ENCODE measurements at regions not wholly inside any gene's neighbourhood (a gene's known extent, or its start where the extent isn't known, plus 50 kb on each side); places are given as distances from the start of the nearest gene placed in this dataset.

DNA sequence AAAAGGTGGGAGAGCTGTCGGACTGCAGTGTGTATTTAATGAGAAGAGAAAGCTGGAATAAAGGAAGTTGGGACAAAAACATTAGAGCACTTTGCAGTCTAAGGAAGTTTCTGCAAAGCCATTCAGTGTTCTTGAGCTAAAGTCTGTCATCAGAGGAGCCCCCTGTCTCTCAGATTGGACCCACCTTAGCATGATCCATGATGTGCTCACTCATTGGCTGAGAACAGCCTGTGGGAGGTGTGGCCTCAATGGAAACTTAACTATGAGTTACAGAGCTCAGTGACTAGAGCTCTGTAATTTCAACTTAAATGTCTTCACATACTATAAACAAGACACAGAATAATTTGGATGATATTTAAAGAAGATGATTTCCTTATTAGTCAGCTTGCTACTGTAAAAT, 437.0 kb downstream of the BTBD3 start:
- BruUV-seq (replicated peaks): no TSS peak
- H3K4me1 ChIP-seq (ENCODE audit: control insufficient read depth, extremely low read depth, insufficient read depth, low read length): no peaks in the 10 kb centered on the region
- H3K27ac ChIP-seq (ENCODE audit: insufficient read depth, low read depth, low read length): no peak overlapping the region
- H2AFZ ChIP-seq (ENCODE audit: low read depth, low read length): no peak overlapping the region
- no peaks in the 10 kb centered on the region for H3K27me3 ChIP-seq (ENCODE audit: control insufficient read depth in 2 of 2, insufficient read depth in 2 of 2, low read length in 2 of 2)
- TF ChIP-seq MYC (IDR thresholded peaks at IDR 0.05; ENCODE audit: low read depth, low read length) (no peak), POLR2A (IDR thresholded peaks at IDR 0.05; ENCODE audit: low read depth, low read length) (no peak), JUN (IDR thresholded peaks at IDR 0.05; ENCODE audit: borderline replicate concordance, insufficient read depth, insufficient read length, low read depth) (no peak), GATA2 (IDR thresholded peaks at IDR 0.05; ENCODE audit: insufficient read depth, insufficient read length, low read depth, low read length) (no peak), FOS (IDR thresholded peaks at IDR 0.05; ENCODE audit: borderline replicate concordance, insufficient read depth, low read length) (no peak)
- TF ChIP-seq, protein P1, sequence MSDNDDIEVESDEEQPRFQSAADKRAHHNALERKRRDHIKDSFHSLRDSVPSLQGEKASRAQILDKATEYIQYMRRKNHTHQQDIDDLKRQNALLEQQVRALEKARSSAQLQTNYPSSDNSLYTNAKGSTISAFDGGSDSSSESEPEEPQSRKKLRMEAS (IDR thresholded peaks at IDR 0.05; ENCODE audit: insufficient read depth, insufficient read length): no peak
- TF ChIP-seq, protein P2, sequence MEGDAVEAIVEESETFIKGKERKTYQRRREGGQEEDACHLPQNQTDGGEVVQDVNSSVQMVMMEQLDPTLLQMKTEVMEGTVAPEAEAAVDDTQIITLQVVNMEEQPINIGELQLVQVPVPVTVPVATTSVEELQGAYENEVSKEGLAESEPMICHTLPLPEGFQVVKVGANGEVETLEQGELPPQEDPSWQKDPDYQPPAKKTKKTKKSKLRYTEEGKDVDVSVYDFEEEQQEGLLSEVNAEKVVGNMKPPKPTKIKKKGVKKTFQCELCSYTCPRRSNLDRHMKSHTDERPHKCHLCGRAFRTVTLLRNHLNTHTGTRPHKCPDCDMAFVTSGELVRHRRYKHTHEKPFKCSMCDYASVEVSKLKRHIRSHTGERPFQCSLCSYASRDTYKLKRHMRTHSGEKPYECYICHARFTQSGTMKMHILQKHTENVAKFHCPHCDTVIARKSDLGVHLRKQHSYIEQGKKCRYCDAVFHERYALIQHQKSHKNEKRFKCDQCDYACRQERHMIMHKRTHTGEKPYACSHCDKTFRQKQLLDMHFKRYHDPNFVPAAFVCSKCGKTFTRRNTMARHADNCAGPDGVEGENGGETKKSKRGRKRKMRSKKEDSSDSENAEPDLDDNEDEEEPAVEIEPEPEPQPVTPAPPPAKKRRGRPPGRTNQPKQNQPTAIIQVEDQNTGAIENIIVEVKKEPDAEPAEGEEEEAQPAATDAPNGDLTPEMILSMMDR (IDR thresholded peaks at IDR 0.05; ENCODE audit: extremely low read depth in 1 of 2, insufficient read depth in 1 of 2, low read depth in 1 of 2, low read length in 2 of 2): no peak
- H3K9me1 ChIP-seq (replicated peaks; ENCODE audit: control insufficient read depth, extremely low read depth, insufficient read depth, low read length): no peaks in the 10 kb centered on the region
- H3K79me2 ChIP-seq (ENCODE audit: control insufficient read depth, insufficient read depth, low read length): no peaks in the 10 kb centered on the region
- H3K9me3 ChIP-seq (replicated peaks; ENCODE audit: control insufficient read depth, insufficient read depth, low read length): peaks cover 3% of the 10 kb centered on the region
- H3K4me2 ChIP-seq (ENCODE audit: insufficient read depth, low read length): no peak overlapping the region
- DNase-seq (ENCODE audit: low read depth, low spot score) (no peak), FAIRE-seq (no peak)
- dilution Hi-C loops (cut with MboI; ENCODE audit: extremely low pct_ligation_motif_present, low sequenced_read_pairs): no loop called here
- intact Hi-C loops (cut with micrococcal nuclease): no loop called here
- no peaks in the 10 kb centered on the region for H4K20me1 ChIP-seq (replicated peaks; ENCODE audit: control insufficient read depth, extremely low read depth, insufficient read depth, low read length)
- H3K36me3 ChIP-seq (ENCODE audit: control insufficient read depth in 2 of 2, extremely low read depth in 1 of 2, insufficient read depth in 2 of 2, low read length in 2 of 2): no peaks in the 10 kb centered on the region
- H3K9ac ChIP-seq (replicated peaks; ENCODE audit: extremely low read depth, insufficient read depth, low read length): no peak overlapping the region
- no peak overlapping the region for H3K4me3 ChIP-seq (replicated peaks in 1 of 3; ENCODE audit: insufficient read depth in 1 of 3, low read depth in 1 of 3, low read length in 3 of 3)
- ChIA-PET POLR2A (no interaction called here), CTCF (no interaction called here)

DNA sequence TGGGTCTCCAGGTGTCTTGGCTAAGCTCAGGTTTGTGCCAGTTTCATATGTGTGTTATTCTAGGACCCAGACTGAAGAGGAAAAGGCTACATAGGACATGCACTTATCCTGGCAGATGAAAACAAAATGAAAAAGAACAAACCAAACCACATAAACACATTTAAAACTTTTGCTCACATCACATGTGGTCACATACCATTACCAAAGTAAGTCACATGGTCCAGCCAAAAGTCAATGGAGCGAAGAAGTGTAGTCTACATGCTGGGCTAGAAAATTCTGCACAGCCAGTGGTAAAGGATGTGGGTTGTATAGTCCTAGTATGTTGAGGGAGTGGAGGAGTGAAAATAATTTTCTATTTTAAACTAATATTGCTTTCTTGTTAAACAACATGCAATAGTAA, 437.5 kb downstream of the BTBD3 start:
- intact Hi-C loops (cut with micrococcal nuclease) (no loop called here), dilution Hi-C loops (cut with MboI; ENCODE audit: extremely low pct_ligation_motif_present, low sequenced_read_pairs) (no loop called here)
- ChIA-PET POLR2A (no interaction called here), CTCF (no interaction called here)
- H3K79me2 ChIP-seq (ENCODE audit: control insufficient read depth, insufficient read depth, low read length): no peaks in the 10 kb centered on the region
- H3K27ac ChIP-seq (ENCODE audit: insufficient read depth, low read depth, low read length): no peak overlapping the region
- peaks cover 3% of the 10 kb centered on the region for H3K9me3 ChIP-seq (replicated peaks; ENCODE audit: control insufficient read depth, insufficient read depth, low read length)
- no peak overlapping the region for H3K4me2 ChIP-seq (ENCODE audit: insufficient read depth, low read length)
- no peak for TF ChIP-seq EZH2 (IDR thresholded peaks at IDR 0.05; ENCODE audit: borderline replicate concordance, low read depth, low read length, severe bottlenecking)
- no peak for TF ChIP-seq FOS (IDR thresholded peaks at IDR 0.05; ENCODE audit: borderline replicate concordance, insufficient read depth, low read length)
- TF ChIP-seq, protein P1 (IDR thresholded peaks at IDR 0.05; ENCODE audit: insufficient read depth, insufficient read length): no peak
- TF ChIP-seq POLR2A (IDR thresholded peaks at IDR 0.05; ENCODE audit: low read depth, low read length): no peak
- TF ChIP-seq MYC (IDR thresholded peaks at IDR 0.05; ENCODE audit: low read depth, low read length): no peak
- no peak for TF ChIP-seq POLR2AphosphoS5 (IDR thresholded peaks at IDR 0.05; ENCODE audit: insufficient read depth, low read depth, low read length)
- TF ChIP-seq, protein P2 (IDR thresholded peaks at IDR 0.05; ENCODE audit: extremely low read depth in 1 of 2, insufficient read depth in 1 of 2, low read depth in 1 of 2, low read length in 2 of 2): no peak
- no peak for TF ChIP-seq JUN (IDR thresholded peaks at IDR 0.05; ENCODE audit: borderline replicate concordance, insufficient read depth, insufficient read length, low read depth)
- no peak for TF ChIP-seq GATA2 (IDR thresholded peaks at IDR 0.05; ENCODE audit: insufficient read depth, insufficient read length, low read depth, low read length)
- no peak overlapping the region for H3K9ac ChIP-seq (replicated peaks; ENCODE audit: extremely low read depth, insufficient read depth, low read length)
- no peak for DNase-seq (ENCODE audit: low read depth, low spot score)
- no peaks in the 10 kb centered on the region for H3K4me1 ChIP-seq (ENCODE audit: control insufficient read depth, extremely low read depth, insufficient read depth, low read length)
- no peak overlapping the region for H3K4me3 ChIP-seq (replicated peaks in 1 of 3; ENCODE audit: insufficient read depth in 1 of 3, low read depth in 1 of 3, low read length in 3 of 3)
- H3K9me1 ChIP-seq (replicated peaks; ENCODE audit: control insufficient read depth, extremely low read depth, insufficient read depth, low read length): no peaks in the 10 kb centered on the region
- no TSS peak for BruUV-seq (replicated peaks)
- FAIRE-seq: no peak
- H3K36me3 ChIP-seq (ENCODE audit: control insufficient read depth in 2 of 2, extremely low read depth in 1 of 2, insufficient read depth in 2 of 2, low read length in 2 of 2): no peaks in the 10 kb centered on the region
- no peaks in the 10 kb centered on the region for H3K27me3 ChIP-seq (ENCODE audit: control insufficient read depth in 2 of 2, insufficient read depth in 2 of 2, low read length in 2 of 2)
- H2AFZ ChIP-seq (ENCODE audit: low read depth, low read length): no peak overlapping the region
- no peaks in the 10 kb centered on the region for H4K20me1 ChIP-seq (replicated peaks; ENCODE audit: control insufficient read depth, extremely low read depth, insufficient read depth, low read length)
